UCSD-AML1 (cell line): ENCODE measurements at regions not wholly inside any gene's neighbourhood (a gene's known extent, or its start where the extent isn't known, plus 50 kb on each side); places are given as distances from the start of the nearest gene placed in this dataset.
"Not testable (repeated sequence)": the region's sequence is repeated elsewhere in the genome, so short reads cannot be mapped to it uniquely, and the experiment has no call there.

Source experiments
- DNase-seq: peaks from one replicate; lab custom pipeline; 2025; ENCODE audit not compliant: unreplicated experiment; lab: John Stamatoyannopoulos, UW

DNA sequence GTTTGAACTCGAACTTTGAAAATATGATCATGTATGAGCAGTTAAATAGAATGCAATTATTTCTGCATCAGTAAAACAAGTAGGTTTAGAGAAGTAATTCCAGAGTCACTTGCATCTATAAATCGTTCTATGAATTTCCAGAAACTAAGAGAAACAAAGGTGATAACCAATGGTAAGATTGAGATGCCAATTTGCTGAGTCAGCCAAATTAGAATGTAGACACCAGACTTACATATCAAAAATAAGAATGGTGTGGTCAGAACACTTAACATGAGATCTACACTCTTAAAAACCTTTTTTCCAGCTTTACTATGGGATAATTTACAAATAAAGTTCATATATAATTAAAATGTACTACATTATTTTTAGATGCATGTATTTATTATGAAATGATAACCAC is 1435.9 kb downstream of the OTOL1 start:
- DNase-seq: no peak

DNA sequence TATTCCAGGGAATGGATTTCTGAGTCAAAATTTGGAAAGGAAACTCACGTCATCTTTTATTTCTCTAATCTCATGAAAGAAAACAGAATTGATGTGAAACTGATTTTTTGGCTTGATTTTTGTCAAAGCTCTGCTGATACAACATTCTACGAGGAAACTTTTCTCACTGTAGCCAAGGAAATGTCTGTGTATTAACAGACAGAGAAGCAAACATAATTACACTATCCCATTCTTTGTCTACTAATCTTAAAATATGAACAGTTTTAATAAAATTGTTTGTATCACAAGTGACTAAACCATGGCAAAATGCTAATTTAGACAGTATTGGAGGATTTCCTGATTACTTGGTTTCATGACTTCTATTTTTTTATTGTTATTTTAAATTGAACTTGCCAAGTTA is 1437.0 kb downstream of the OTOL1 start:
- DNase-seq: no peak

DNA sequence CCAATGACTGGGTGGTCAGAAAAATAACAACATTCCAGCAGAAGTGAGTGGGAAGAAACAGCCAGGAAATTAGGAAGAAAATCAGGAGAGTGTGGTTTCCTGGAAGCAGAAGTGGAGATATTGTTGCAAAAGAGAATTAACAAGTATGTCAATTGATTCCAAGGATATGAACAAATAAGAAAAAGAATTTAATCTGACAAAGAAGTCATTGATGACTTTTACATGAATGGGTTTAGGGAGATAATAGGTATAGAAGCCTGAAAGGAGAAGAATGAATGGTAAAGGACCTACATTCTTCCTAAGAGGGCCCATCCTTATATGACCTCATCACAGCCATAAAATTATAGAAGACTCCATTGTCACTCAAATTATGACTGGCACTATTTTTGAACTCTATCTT is 1440.1 kb downstream of the OTOL1 start:
- DNase-seq: no peak

DNA sequence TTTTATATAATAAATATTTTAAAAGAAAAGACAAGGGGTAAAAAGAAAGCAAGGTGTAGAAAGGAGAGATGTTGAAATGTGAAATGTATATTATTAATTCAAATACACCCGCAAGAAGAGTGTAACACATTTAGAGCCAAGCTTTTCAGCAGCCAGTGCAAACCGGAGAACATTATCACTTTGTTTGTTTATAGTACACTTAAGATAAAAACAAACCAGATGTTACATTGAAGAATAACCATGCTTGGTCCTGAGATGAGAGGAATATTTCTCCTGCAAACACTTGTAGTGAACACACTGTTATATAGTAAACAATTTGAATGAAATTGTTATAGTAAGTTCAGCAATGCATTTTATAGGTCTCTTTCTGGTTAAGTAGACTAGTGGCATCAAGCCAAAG is 1441.5 kb downstream of the OTOL1 start:
- DNase-seq: no peak

DNA sequence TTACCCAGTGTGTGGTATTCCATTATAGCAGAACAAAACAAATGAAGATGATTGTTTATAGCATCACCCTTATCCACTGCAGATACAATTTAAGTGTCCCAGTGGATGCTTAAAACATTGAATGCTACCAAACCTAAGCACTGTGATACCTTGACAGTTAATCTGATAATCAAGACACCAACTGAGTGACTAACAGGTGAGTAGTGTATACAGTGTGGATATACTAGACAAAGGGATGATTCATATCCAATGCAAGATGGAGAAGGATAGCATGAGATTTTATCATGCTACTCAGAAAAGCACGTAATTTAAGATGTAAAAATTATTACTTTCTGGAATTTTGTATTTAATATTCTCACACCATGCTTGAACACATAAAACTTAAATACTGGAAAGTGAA is 1449.0 kb downstream of the OTOL1 start:
- no peak for DNase-seq

DNA sequence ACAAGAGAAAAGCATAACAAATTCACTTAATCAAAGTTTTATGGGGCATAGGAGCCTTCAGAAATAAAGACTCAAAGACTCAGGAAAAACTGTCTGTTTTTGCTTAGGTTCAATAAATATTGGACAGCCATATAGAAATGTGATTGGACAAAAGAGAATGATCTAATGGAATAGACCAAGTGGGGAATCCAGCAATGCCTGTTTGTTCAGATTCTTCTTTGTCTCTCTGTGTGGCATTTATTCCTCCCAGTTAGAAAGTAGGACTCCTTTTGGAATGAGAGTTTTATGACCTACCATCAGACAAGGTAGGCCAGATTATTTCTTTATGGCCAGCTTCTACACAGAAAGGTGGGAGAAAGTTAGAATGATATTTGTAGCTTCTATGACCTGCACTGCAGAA is 1460.1 kb downstream of the OTOL1 start:
- DNase-seq: no peak

DNA sequence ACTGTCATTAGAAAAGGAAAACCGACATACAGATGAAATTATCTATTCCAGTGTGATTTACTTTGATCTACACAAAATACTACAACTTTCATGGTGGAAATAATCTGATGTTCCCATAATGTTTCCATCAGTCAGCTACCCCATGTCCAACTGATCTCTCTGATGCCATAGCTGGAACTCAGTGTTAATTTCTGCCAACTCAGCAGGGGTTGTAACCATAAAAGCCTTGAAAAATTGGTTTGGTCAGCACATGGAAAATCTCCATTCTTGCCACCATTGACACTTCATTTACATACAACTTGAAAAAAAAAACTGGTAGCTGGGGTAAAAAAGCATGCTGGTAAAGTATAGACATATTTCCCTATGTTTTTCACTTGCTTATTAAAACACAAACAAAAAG is 1463.7 kb downstream of the OTOL1 start:
- DNase-seq: no peak

DNA sequence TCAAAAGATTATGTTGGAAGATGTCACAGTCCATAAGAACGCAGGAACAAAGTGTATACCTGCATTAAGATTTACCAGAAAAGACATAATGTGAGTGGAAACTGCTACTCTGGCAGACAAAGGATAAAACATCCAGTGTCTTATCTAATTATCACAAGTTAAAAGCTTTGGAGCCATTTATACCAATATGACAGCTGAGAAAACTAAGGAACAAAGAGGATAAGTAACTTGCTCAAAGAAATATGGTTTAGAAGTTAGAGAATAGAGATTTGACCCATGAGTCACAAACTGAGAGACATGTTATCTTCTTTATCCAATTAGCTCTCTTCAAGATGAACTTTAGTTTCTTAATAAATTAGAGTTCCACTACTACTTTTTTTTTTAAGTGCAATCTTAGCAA is 1473.7 kb downstream of the OTOL1 start:
- no peak for DNase-seq

DNA sequence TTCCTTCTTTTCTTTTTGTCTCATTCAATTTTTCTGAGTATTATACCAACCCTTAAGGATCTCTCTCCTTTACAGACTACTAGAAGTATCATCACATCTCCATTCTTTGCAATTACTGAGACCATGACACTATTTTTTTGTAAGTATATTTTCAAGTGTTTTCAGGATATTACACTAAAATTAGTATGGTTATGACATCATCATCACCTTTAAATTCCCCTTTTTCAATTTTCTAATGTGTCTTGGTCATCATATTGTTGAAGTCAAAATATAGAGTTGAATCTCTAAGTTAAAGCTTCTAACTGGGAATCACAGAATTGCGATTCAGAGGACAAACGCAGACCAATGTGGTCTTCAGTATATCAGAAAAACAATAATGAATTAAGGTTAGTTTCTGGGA is 1475.1 kb downstream of the OTOL1 start:
- DNase-seq: no peak

DNA sequence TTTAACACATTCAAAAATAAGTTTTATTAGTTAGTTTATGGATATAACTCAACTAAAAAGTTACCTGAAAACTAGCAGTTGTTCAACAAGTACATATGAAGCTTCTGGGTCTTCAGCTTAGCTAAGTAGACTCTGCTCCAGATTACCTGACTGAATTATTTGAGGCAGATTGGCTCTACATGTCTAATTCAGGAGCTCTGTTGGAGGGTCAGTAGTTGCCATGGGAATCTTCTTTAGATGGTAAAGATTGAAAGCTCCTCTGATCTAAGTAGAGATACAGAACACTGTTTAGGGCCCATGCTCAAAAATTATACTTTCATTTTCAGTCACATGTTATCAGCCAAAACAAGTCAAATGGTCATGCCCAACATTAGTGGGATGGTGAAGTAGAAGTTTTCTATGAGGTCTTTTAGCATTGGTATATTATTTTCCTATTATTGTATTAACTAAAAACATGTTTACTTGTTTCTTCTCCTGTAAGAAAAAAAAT is 1476.9 kb downstream of the OTOL1 start:
- DNase-seq: no peak

DNA sequence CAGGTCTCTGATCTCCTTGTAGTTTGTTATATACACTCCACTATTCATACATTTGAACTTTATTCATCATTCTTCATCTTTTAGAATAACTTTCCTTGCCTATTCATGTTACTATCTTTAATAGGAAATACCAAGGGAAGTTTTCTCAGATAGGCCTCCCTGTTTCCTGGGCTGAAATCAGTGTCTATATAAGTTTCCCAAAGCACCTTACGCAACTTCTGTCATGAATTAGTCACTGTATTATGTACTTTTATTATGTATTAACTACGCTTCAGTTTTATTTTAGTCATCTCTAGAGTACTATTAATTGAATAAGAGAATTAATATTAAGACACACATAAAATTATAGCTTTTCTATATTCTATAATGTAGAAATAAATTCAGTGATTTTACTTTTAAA is 1481.5 kb downstream of the OTOL1 start:
- DNase-seq: no peak

DNA sequence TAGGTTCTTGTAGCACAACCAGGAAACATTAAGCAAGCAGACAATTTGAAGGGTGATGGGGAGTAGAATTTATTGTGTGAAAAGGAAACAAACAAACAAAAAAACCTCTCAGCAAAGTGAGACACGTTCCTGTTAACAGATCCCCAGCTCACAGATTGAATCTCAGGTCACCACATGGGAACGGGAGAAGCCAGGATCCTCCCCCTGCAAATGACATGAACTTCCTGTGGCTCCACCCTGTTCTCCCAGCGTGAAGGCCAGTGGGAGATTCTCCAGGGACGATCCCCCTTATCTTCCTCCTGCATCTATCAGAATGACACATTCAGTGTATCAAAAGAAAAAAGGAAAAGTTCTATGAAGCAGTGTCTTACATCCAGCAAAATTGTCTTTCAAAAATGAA is 1488.1 kb downstream of the OTOL1 start:
- no peak for DNase-seq

DNA sequence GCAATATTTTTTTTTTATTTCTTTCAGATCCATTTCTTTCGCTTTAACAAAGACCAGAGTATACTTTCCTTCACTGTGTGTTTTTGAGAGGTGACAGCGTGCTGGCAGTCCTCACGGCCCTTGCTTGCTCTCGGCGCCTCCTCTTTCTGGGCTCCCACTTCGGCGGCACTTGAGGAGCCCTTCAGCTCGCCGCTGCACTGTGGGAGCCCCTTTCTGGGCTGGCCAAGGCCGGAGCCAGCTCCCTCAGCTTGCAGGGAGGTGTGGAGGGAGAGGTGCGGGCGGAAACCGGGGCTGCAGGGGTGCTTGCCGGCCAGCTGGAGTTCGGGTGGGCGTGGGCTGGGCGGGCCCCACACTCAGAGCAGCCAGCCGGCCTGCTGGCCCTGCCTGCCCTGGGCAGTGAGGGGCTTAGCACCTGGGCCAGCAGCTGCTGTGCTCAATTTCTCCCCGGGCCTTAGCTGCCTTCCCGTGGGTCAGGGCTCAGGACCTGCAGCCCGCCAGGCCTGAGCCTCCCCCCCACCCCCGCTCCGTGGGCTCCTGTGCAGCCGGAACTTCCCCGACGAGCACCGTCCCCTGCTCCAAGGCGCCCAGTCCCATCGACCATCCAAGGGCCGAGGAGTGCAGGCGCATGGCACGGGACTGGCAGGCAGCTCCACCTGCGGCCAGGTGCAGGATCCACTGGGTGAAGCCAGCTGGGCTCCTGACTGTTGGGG is 1490.6 kb downstream of the OTOL1 start:
- DNase-seq: not testable (repeated sequence)

DNA sequence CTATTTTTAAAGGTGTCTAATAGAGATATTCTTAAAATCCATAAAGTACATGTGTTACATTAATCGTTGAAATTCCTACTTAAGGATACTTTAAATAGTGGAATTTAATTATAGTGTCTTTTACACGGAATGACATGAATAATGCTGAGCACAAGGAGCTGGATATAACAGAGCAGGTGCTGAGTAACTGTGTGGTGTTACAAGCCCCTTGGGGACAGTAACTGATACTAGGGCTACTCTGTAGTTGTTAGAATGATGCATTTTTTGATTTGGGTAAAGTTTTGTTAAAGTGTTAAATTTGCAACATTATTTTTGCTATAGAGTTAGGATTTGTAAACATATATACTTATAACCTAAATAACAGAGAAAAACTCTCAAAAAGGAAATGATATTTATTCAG is 1496.1 kb downstream of the OTOL1 start:
- no peak for DNase-seq

DNA sequence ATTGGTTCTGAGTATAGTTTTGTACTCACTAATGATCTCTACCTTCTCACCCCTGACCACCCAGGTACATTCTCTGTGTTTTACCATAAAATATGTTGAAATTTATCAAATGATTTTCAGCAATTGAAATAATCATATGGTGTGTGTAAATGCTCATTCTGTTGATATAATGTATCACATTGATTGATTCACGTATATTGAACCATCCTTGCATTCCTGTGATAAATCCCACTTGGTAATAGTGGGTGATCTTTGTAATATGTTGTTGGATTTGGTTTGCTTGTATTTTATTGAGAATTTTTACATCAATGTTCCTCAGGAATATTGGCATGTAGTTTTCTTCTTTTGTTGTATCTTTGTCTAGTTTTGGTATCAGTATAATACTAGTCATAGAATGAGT is 1497.6 kb downstream of the OTOL1 start:
- DNase-seq: no peak

DNA sequence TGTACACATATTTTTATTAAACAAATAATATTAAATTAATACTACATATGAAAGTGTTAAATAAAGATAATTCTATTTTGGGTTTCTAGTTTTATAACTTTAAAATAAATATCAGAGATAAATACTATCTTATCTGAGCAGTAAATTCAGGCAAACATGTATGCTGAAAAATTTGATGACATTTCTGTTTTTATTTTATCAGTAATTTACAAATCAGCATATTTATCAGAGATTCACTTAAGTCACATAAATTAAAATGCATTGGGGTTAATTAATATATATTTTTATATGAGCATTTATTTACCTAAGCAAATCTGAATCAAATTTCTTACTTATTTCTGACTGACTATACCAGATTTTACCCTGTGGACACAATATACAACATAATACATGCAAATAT is 1499.8 kb downstream of the OTOL1 start:
- no peak for DNase-seq

DNA sequence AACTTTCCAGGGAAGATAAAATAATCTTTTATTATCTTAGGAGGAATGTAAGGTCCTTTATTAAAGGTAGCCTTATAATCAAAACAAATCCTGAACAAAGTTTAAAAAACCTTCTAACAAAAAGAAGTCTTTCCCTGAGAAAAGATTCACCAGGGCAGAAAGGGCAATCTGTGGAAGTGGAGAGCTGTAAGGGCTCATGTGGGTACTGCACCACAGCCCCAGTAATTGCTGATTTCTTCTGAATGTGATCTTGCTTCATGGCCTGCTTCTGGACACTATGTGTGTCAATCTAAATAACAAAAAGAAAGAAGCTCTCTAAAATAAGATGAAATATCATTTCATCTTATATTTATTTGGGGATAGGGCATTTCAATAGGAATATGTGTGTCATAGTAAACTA is 1501.6 kb downstream of the OTOL1 start:
- no peak for DNase-seq

DNA sequence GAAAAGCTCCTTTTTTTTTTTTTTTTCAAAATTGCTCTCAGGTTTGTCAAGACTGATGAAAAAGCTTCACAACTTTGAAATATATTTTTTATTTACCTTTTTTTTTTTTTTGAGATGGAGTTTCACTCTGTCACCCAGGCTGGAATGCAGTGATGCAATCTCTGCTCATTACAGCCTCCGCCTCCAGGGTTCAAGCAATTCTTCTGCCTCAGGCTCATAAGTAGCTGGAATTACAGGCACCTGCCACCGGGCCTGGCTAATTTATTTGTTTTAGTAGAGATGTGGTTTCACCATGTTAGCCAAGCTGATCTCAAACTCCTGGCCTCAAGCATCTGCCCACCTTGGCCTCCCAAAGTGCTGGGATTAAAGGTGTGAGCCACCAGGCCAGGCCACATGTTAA is 1515.0 kb downstream of the OTOL1 start:
- no peak for DNase-seq

DNA sequence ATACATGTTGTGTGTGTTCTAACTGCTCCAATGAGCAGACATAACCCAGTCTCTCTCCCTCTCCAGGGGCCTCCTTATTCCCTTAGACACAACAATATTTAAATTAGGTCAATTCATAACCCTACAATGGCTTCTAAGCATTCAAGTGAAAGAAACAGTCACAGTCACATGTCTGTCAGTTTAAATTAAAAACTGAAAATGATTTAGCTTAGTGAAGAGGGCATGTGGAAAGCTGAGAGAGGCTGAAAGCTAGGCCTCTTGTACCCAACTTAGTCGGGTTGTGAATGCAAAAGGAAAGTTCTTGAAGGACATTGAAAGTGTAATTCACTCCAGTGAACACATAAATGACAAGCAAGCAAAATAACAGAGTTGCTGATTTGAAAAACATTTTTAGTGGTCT is 1519.6 kb downstream of the OTOL1 start:
- no peak for DNase-seq

DNA sequence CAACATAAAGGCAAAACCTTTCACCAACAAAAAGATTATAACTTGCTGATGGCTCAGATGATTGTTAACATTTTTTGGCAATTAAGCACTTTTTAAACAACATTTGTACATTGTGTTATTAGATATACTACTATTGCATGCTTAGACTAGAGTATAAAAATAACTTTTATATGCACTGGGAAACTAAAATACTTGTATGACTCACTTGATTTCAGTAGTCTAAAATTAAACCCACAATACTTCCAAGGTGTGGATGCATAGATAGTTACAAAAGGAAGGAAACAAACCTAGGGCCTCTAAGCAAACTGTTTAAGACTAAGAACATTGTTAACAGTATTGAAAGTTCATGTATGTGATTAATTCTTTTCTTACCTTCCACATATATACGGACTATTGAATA is 1521.5 kb downstream of the OTOL1 start:
- DNase-seq: no peak

DNA sequence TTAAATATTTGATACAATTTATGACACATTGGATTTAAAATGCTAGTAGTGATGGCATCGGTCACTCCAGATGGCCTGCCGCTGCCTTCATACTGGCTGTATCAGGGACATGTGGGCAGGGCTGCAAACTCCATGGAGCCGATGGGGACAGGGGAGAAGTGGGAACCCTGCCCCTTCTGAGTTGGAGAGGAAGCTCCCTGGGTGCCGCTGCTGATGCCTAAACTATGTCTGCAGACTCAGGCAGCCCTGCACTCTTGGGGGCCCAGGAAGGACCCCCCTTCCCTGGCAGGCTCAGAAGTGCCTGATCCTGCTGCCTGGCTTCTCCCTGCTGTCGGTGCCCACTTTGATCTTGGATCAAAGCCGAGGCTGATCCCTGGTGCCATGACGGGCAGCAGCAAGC is 1522.1 kb downstream of the OTOL1 start:
- DNase-seq: no peak

DNA sequence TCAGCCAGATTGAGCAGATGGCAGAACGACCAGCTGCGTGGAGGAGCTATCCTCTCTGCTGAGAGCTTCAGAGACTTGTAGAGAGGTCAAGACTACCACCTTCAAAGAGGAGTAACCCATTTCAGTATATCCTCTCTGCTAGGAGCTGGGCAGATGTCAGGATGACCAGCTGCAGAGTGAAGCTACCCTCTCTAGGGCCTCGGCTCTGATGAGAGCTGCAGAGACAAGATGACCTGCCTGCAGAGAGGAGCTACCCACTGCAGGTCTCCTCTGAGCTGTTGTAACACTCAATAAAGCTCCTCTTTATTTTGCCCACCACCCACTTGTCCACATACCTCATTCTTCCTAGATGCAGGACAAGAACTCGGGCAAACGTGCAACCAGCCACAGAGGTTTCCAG is 1522.7 kb downstream of the OTOL1 start:
- DNase-seq: no peak

DNA sequence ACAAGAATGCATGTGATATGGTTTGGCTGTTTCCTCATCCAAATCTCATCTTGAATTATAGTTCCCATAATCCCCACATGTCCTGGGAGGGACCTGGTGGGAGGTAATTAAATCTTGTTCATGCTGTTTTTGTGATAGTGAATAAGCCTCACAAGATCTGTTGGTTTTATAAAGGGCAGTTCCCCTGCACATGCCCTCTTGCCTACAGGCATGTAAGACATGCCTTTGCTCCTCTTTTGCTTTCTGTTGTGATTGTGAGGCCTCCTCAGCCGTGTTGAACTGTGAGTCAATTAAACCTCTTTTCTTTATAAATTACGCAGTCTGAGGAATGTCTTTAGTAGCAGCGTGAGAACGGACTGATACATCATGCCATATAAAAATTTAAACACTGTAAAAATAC is 1537.0 kb downstream of the OTOL1 start:
- no peak for DNase-seq
